GM12891 (cell line): ENCODE measurements at regions not wholly inside any gene's neighbourhood (a gene's known extent, or its start where the extent isn't known, plus 50 kb on each side); places are given as distances from the start of the nearest gene placed in this dataset.

Experiments
- POLR2A ChIP-seq: IDR thresholded peaks from 2 replicates; pipeline ENCODE4 v1.6.1; 2011; ENCODE audit warnings: low read depth, low read length, control low read depth
- POLR2AphosphoS5 ChIP-seq: IDR thresholded peaks from 2 replicates; pipeline ENCODE4 v1.6.1; 2011; ENCODE audit warnings: low read depth, low read length, control low read depth
- POU2F2 ChIP-seq: IDR thresholded peaks from 2 replicates; pipeline ENCODE4 v1.6.1; 2011; ENCODE audit warnings: low read depth, mild to moderate bottlenecking, control low read depth, low read length, moderate library complexity
- TAF1 ChIP-seq: IDR thresholded peaks from 2 replicates; pipeline ENCODE4 v1.6.1; 2011; ENCODE audit warnings: low read depth, low read length, control low read depth

- TF ChIP-seq POLR2AphosphoS5 (no peak), POLR2A (no peak), TAF1 (no peak), POU2F2 (no peak)
Observed at GRCh38 chr11:32328392-32328791, 106.9 kb downstream of the WT1 start.
